ENCODE measurements at regions not wholly inside any gene's neighbourhood (a gene's known extent, or its start where the extent isn't known, plus 50 kb on each side); places are given as distances from the start of the nearest gene placed in this dataset.

- Histone ChIP-seq H3K27me3 (ENCODE audit: insufficient read depth) (no peaks in the 10 kb centered on the region), H3K36me3 (ENCODE audit: insufficient read depth) (no peaks in the 10 kb centered on the region), H3F3A (replicated peaks; ENCODE audit: low read depth) (no peaks in the 10 kb centered on the region), H3K79me2 (replicated peaks; ENCODE audit: insufficient read depth) (no peaks in the 10 kb centered on the region), H3K4me3 (no peak overlapping the region), H3K4me1 (ENCODE audit: insufficient read depth) (no peaks in the 10 kb centered on the region), H3K9me2 (ENCODE audit: insufficient read depth) (no peaks in the 10 kb centered on the region; the same call in 1 of the 2 replicates), H2AFZ (no peak overlapping the region), H3K27ac (ENCODE audit: low read depth) (no peak overlapping the region), H3K4me2 (no peak overlapping the region), H4K20me1 (replicated peaks; ENCODE audit: insufficient read depth) (no peaks in the 10 kb centered on the region)
- TF ChIP-seq, protein P1, sequence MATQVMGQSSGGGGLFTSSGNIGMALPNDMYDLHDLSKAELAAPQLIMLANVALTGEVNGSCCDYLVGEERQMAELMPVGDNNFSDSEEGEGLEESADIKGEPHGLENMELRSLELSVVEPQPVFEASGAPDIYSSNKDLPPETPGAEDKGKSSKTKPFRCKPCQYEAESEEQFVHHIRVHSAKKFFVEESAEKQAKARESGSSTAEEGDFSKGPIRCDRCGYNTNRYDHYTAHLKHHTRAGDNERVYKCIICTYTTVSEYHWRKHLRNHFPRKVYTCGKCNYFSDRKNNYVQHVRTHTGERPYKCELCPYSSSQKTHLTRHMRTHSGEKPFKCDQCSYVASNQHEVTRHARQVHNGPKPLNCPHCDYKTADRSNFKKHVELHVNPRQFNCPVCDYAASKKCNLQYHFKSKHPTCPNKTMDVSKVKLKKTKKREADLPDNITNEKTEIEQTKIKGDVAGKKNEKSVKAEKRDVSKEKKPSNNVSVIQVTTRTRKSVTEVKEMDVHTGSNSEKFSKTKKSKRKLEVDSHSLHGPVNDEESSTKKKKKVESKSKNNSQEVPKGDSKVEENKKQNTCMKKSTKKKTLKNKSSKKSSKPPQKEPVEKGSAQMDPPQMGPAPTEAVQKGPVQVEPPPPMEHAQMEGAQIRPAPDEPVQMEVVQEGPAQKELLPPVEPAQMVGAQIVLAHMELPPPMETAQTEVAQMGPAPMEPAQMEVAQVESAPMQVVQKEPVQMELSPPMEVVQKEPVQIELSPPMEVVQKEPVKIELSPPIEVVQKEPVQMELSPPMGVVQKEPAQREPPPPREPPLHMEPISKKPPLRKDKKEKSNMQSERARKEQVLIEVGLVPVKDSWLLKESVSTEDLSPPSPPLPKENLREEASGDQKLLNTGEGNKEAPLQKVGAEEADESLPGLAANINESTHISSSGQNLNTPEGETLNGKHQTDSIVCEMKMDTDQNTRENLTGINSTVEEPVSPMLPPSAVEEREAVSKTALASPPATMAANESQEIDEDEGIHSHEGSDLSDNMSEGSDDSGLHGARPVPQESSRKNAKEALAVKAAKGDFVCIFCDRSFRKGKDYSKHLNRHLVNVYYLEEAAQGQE (IDR thresholded peaks at IDR 0.05; ENCODE audit: unreplicated experiment): no peak
- TF ChIP-seq, protein P2, sequence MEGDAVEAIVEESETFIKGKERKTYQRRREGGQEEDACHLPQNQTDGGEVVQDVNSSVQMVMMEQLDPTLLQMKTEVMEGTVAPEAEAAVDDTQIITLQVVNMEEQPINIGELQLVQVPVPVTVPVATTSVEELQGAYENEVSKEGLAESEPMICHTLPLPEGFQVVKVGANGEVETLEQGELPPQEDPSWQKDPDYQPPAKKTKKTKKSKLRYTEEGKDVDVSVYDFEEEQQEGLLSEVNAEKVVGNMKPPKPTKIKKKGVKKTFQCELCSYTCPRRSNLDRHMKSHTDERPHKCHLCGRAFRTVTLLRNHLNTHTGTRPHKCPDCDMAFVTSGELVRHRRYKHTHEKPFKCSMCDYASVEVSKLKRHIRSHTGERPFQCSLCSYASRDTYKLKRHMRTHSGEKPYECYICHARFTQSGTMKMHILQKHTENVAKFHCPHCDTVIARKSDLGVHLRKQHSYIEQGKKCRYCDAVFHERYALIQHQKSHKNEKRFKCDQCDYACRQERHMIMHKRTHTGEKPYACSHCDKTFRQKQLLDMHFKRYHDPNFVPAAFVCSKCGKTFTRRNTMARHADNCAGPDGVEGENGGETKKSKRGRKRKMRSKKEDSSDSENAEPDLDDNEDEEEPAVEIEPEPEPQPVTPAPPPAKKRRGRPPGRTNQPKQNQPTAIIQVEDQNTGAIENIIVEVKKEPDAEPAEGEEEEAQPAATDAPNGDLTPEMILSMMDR (conservative IDR thresholded peaks at IDR 0.05; ENCODE audit: low read depth in 2 of 2): no peak
- TF ChIP-seq, protein P3, sequence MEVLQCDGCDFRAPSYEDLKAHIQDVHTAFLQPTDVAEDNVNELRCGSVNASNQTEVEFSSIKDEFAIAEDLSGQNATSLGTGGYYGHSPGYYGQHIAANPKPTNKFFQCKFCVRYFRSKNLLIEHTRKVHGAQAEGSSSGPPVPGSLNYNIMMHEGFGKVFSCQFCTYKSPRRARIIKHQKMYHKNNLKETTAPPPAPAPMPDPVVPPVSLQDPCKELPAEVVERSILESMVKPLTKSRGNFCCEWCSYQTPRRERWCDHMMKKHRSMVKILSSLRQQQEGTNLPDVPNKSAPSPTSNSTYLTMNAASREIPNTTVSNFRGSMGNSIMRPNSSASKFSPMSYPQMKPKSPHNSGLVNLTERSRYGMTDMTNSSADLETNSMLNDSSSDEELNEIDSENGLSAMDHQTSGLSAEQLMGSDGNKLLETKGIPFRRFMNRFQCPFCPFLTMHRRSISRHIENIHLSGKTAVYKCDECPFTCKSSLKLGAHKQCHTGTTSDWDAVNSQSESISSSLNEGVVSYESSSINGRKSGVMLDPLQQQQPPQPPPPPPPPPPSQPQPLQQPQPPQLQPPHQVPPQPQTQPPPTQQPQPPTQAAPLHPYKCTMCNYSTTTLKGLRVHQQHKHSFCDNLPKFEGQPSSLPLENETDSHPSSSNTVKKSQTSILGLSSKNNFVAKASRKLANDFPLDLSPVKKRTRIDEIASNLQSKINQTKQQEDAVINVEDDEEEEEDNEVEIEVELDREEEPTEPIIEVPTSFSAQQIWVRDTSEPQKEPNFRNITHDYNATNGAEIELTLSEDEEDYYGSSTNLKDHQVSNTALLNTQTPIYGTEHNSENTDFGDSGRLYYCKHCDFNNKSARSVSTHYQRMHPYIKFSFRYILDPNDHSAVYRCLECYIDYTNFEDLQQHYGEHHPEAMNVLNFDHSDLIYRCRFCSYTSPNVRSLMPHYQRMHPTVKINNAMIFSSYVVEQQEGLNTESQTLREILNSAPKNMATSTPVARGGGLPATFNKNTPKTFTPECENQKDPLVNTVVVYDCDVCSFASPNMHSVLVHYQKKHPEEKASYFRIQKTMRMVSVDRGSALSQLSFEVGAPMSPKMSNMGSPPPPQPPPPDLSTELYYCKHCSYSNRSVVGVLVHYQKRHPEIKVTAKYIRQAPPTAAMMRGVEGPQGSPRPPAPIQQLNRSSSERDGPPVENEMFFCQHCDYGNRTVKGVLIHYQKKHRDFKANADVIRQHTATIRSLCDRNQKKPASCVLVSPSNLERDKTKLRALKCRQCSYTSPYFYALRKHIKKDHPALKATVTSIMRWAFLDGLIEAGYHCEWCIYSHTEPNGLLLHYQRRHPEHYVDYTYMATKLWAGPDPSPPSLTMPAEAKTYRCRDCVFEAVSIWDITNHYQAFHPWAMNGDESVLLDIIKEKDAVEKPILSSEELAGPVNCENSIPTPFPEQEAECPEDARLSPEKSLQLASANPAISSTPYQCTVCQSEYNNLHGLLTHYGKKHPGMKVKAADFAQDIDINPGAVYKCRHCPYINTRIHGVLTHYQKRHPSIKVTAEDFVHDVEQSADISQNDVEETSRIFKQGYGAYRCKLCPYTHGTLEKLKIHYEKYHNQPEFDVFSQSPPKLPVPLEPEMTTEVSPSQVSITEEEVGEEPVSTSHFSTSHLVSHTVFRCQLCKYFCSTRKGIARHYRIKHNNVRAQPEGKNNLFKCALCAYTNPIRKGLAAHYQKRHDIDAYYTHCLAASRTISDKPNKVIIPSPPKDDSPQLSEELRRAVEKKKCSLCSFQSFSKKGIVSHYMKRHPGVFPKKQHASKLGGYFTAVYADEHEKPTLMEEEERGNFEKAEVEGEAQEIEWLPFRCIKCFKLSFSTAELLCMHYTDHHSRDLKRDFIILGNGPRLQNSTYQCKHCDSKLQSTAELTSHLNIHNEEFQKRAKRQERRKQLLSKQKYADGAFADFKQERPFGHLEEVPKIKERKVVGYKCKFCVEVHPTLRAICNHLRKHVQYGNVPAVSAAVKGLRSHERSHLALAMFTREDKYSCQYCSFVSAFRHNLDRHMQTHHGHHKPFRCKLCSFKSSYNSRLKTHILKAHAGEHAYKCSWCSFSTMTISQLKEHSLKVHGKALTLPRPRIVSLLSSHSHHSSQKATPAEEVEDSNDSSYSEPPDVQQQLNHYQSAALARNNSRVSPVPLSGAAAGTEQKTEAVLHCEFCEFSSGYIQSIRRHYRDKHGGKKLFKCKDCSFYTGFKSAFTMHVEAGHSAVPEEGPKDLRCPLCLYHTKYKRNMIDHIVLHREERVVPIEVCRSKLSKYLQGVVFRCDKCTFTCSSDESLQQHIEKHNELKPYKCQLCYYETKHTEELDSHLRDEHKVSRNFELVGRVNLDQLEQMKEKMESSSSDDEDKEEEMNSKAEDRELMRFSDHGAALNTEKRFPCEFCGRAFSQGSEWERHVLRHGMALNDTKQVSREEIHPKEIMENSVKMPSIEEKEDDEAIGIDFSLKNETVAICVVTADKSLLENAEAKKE (CRISPR knock-in tag; IDR thresholded peaks at IDR 0.05): no peak
- TF ChIP-seq ZNF114 (CRISPR knock-in tag; IDR thresholded peaks at IDR 0.05) (no peak), EZH2 (IDR thresholded peaks at IDR 0.05; ENCODE audit: low read depth, unreplicated experiment) (no peak), JUNB (IDR thresholded peaks at IDR 0.05; ENCODE audit: unreplicated experiment) (no peak), NANOG (IDR thresholded peaks at IDR 0.05; ENCODE audit: borderline replicate concordance) (no peak), STAT1 (IDR thresholded peaks at IDR 0.05; ENCODE audit: unreplicated experiment) (no peak), CREB1 (CRISPR knock-in tag; IDR thresholded peaks at IDR 0.05; ENCODE audit: low read depth) (no peak), ZNF331 (CRISPR knock-in tag; IDR thresholded peaks at IDR 0.05; ENCODE audit: low read depth) (no peak), EZH2phosphoT487 (IDR thresholded peaks at IDR 0.05; ENCODE audit: unreplicated experiment) (no peak), POLR2AphosphoS5 (IDR thresholded peaks at IDR 0.05; ENCODE audit: low read depth) (no peak)
- TF ChIP-seq, protein P4, sequence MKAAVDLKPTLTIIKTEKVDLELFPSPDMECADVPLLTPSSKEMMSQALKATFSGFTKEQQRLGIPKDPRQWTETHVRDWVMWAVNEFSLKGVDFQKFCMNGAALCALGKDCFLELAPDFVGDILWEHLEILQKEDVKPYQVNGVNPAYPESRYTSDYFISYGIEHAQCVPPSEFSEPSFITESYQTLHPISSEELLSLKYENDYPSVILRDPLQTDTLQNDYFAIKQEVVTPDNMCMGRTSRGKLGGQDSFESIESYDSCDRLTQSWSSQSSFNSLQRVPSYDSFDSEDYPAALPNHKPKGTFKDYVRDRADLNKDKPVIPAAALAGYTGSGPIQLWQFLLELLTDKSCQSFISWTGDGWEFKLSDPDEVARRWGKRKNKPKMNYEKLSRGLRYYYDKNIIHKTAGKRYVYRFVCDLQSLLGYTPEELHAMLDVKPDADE (IDR thresholded peaks at IDR 0.05): no peak
- H3K27ac Mint-ChIP-seq: no peak overlapping the region
- no peaks in the 10 kb centered on the region for H3K4me1 Mint-ChIP-seq
- ATAC-seq: no peak
- H3K36me3 Mint-ChIP-seq (ENCODE audit: low read depth): peaks cover 8% of the 10 kb centered on the region
- peaks cover 10% of the 10 kb centered on the region for H3K9me3 Mint-ChIP-seq
- no peak for DNase-seq (ENCODE audit: low spot score)
- H3K4me3 Mint-ChIP-seq: no peak overlapping the region
- H3K27me3 Mint-ChIP-seq (ENCODE audit: insufficient read depth, low read depth, poor library complexity): peaks cover 2% of the 10 kb centered on the region
These were observed 400.4 kb downstream of the OSTF1 start for GRCh38 chr9:75488719-75489110.
